ENCODE measurements at regions not wholly inside any gene's neighbourhood (a gene's known extent, or its start where the extent isn't known, plus 50 kb on each side); places are given as distances from the start of the nearest gene placed in this dataset.

DNA sequence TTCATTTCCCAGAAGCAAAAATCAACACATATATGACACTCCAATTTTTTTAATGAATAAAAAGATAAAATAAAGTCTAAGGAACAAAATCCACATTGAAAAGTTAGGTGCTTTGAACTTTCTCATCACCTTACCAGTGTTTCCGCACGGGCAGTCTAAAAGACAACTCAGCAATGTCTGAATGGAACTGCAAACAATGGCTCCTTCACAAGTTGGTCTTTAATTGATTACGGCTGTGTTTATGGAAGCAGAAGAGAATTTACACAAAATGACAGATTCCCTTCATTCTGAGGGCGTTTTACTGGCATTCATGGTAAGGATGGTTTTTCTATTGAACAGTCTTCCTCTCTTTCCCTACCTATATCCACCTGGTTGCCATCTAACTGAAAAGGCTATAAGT is 65.0 kb upstream of the RNPC3 start:
- H3K27me3 ChIP-seq (ENCODE audit: control insufficient read depth in 3 of 3, insufficient read depth in 3 of 3, low read length in 2 of 3): no peaks in the 10 kb centered on the region
- DNase-seq (no peak), ATAC-seq (ENCODE audit: insufficient read depth, low FRiP score) (no peak)
- H3K4me1 ChIP-seq (ENCODE audit: control insufficient read depth in 5 of 5, insufficient read depth in 5 of 5, low read length in 5 of 5): peaks cover 0 to 5% (median 0%) of the 10 kb centered on the region in 5 donors
- TF ChIP-seq, protein P1, sequence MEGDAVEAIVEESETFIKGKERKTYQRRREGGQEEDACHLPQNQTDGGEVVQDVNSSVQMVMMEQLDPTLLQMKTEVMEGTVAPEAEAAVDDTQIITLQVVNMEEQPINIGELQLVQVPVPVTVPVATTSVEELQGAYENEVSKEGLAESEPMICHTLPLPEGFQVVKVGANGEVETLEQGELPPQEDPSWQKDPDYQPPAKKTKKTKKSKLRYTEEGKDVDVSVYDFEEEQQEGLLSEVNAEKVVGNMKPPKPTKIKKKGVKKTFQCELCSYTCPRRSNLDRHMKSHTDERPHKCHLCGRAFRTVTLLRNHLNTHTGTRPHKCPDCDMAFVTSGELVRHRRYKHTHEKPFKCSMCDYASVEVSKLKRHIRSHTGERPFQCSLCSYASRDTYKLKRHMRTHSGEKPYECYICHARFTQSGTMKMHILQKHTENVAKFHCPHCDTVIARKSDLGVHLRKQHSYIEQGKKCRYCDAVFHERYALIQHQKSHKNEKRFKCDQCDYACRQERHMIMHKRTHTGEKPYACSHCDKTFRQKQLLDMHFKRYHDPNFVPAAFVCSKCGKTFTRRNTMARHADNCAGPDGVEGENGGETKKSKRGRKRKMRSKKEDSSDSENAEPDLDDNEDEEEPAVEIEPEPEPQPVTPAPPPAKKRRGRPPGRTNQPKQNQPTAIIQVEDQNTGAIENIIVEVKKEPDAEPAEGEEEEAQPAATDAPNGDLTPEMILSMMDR (IDR thresholded peaks at IDR 0.05; ENCODE audit: control extremely low read depth, extremely low read depth): no peak
- WGBS, 2 donors: 70 to 75% methylated on average over 4 of the region's 4 CpGs
- H3K9me3 ChIP-seq (ENCODE audit: control insufficient read depth in 4 of 4, insufficient read depth in 3 of 4, low read length in 3 of 4): no peaks in the 10 kb centered on the region
- H3K9ac ChIP-seq (ENCODE audit: insufficient read depth in 1 of 2, low read length in 2 of 2): no peak overlapping the region
- no peaks in the 10 kb centered on the region for H3K36me3 ChIP-seq (ENCODE audit: control insufficient read depth in 4 of 4, insufficient read depth in 4 of 4, low read length in 4 of 4)
- H3K27ac ChIP-seq (ENCODE audit: low read depth in 1 of 2, low read length in 1 of 2): no peak overlapping the region
- no peak overlapping the region for H3K4me3 ChIP-seq

DNA sequence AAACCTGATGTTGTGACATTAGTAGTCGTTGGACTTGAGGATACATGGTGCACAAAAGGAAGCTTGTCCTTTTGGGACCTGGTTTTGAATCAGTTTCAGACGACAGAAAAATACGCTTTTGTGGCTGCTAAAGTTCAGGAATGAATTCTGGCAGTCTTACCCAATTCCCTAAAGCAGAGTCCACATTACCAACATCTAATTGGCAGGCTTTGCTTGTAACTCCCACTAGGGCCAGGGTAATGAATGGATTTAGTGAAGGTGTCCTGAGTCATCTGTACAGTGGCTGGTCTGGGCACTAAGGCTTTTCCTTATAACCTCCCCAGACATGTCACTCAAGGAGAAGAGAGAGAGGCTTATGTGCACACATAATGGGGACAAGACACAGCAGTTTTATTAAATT is 66.2 kb upstream of the RNPC3 start:
- TF ChIP-seq, protein P1 (IDR thresholded peaks at IDR 0.05; ENCODE audit: control extremely low read depth, extremely low read depth): no peak
- no peaks in the 10 kb centered on the region for H3K36me3 ChIP-seq (ENCODE audit: control insufficient read depth in 4 of 4, insufficient read depth in 4 of 4, low read length in 4 of 4)
- peaks cover 0 to 5% (median 0%) of the 10 kb centered on the region in 5 donors for H3K4me1 ChIP-seq (ENCODE audit: control insufficient read depth in 5 of 5, insufficient read depth in 5 of 5, low read length in 5 of 5)
- ATAC-seq (ENCODE audit: insufficient read depth, low FRiP score): no peak
- no peaks in the 10 kb centered on the region for H3K27me3 ChIP-seq (ENCODE audit: control insufficient read depth in 3 of 3, insufficient read depth in 3 of 3, low read length in 2 of 3)
- 63 to 68% methylated on average over 3 of the region's 3 CpGs for WGBS, 2 donors
- no peak for DNase-seq
- no peak overlapping the region for H3K27ac ChIP-seq (ENCODE audit: low read depth in 1 of 2, low read length in 1 of 2)
- no peak overlapping the region for H3K4me3 ChIP-seq
- H3K9ac ChIP-seq (ENCODE audit: insufficient read depth in 1 of 2, low read length in 2 of 2): no peak overlapping the region
- H3K9me3 ChIP-seq (ENCODE audit: control insufficient read depth in 4 of 4, insufficient read depth in 3 of 4, low read length in 3 of 4): no peaks in the 10 kb centered on the region

DNA sequence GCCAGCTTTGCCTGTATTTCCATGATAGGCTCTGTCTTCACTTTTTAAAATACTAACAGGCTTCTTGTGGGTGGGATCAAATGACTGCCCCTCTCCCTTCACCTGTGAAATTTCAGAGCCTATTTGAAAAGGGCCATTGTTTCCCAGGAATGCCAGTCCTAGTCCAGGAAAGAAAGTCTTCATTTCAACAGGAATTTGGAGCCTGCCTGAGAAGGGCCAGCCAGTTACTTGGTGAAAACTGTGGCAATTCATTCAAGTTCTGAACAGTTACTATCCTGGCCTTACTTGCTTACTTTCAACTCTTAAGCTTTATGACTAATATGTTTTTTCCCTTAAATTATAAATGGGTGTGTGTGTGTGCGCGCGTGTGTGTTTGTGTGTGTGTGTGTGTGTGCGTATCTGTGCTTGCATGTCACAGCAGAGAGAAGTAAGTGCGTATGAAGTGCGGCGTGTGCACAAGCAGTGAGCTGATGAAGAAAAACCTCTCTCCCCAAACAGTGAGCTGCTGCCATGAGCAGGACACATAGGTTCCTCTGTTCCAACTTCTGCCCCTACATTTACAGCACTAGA is 67.5 kb upstream of the RNPC3 start:
- Histone ChIP-seq H3K9me3 (ENCODE audit: control insufficient read depth in 4 of 4, insufficient read depth in 3 of 4, low read length in 3 of 4) (no peaks in the 10 kb centered on the region), H3K36me3 (ENCODE audit: control insufficient read depth in 4 of 4, insufficient read depth in 4 of 4, low read length in 4 of 4) (no peaks in the 10 kb centered on the region), H3K27me3 (ENCODE audit: control insufficient read depth in 3 of 3, insufficient read depth in 3 of 3, low read length in 2 of 3) (no peaks in the 10 kb centered on the region), H3K27ac (ENCODE audit: low read depth in 1 of 2, low read length in 1 of 2) (no peak overlapping the region), H3K9ac (ENCODE audit: insufficient read depth in 1 of 2, low read length in 2 of 2) (no peak overlapping the region), H3K4me3 (no peak overlapping the region), H3K4me1 (ENCODE audit: control insufficient read depth in 5 of 5, insufficient read depth in 5 of 5, low read length in 5 of 5) (peaks cover 0 to 5% (median 0%) of the 10 kb centered on the region in 5 donors)
- DNase-seq: peak; percentile 12 to 19 (median 12)
- TF ChIP-seq, protein P1 (IDR thresholded peaks at IDR 0.05; ENCODE audit: control extremely low read depth, extremely low read depth): no peak
- WGBS, 2 donors: 89 to 97% methylated on average over 7 of the region's 7 CpGs
- ATAC-seq (ENCODE audit: insufficient read depth, low FRiP score): no peak

DNA sequence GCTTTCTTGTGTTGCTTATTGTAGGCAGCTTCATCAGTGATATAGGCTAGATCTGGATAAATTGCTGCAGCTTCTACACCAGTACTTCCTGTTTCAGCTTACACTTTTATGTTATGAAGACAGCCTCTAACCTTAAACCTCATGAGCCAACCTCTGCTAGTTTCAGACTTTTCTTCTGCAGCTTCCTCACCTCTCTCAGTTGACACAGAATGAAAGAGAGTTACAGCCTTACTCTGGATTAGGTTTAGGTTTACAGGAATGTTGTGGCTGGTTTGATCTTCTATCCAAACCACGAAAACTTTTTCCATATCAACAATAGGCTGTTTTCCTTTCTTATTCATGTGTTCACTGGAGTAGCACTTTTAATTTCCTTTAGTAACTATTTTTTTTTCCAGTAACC is 76.9 kb upstream of the RNPC3 start:
- ATAC-seq (ENCODE audit: insufficient read depth, low FRiP score): no peak
- H3K27ac ChIP-seq (ENCODE audit: low read depth in 1 of 2, low read length in 1 of 2): no peak overlapping the region
- TF ChIP-seq, protein P1 (IDR thresholded peaks at IDR 0.05; ENCODE audit: control extremely low read depth, extremely low read depth): no peak
- no peaks in the 10 kb centered on the region for H3K27me3 ChIP-seq (ENCODE audit: control insufficient read depth in 3 of 3, insufficient read depth in 3 of 3, low read length in 2 of 3)
- no peak overlapping the region for H3K9ac ChIP-seq (ENCODE audit: insufficient read depth in 1 of 2, low read length in 2 of 2)
- WGBS, 2 donors: 55 to 81% methylated on average over 1 of the region's 1 CpG
- no peaks in the 10 kb centered on the region for H3K4me1 ChIP-seq (ENCODE audit: control insufficient read depth in 5 of 5, insufficient read depth in 5 of 5, low read length in 5 of 5)
- H3K4me3 ChIP-seq: no peak overlapping the region
- no peak for DNase-seq
- no peaks in the 10 kb centered on the region for H3K9me3 ChIP-seq (ENCODE audit: control insufficient read depth in 4 of 4, insufficient read depth in 3 of 4, low read length in 3 of 4)
- no peaks in the 10 kb centered on the region for H3K36me3 ChIP-seq (ENCODE audit: control insufficient read depth in 4 of 4, insufficient read depth in 4 of 4, low read length in 4 of 4)
